ENCODE measurements at regions not wholly inside any gene's neighbourhood (a gene's known extent, or its start where the extent isn't known, plus 50 kb on each side); places are given as distances from the start of the nearest gene placed in this dataset.

- Histone ChIP-seq H3K27me3 (replicated peaks in 1 of 4; ENCODE audit: control insufficient read depth in 3 of 4, extremely low read depth in 1 of 4, insufficient read depth in 3 of 4, low read length in 3 of 4) (no peaks in the 10 kb centered on the region), H3K27ac (ENCODE audit: low read depth, low read length) (no peak overlapping the region), H2BK20ac (ENCODE audit: low read length) (no peak overlapping the region), H3K23me2 (ENCODE audit: low read depth, low read length) (no peaks in the 10 kb centered on the region), H3K4me1 (replicated peaks in 1 of 4; ENCODE audit: control insufficient read depth in 3 of 4, insufficient read depth in 4 of 4, low read length in 3 of 4) (peaks cover 0 to 3% (median 1%) of the 10 kb centered on the region in 4 experiments; a peak in 2 of 7 replicates), H3K79me2 (ENCODE audit: control insufficient read depth in 1 of 2, insufficient read depth in 2 of 2, low read length in 2 of 2) (no peaks in the 10 kb centered on the region), H2BK120ac (replicated peaks; ENCODE audit: low read depth, low read length) (no peak overlapping the region), H3K56ac (replicated peaks; ENCODE audit: insufficient read length, low read depth, low read length) (no peak overlapping the region), H3K14ac (ENCODE audit: insufficient read length) (no peak overlapping the region), H2AK5ac (ENCODE audit: low read depth, low read length) (no peak overlapping the region), H4K91ac (replicated peaks; ENCODE audit: insufficient read length, low read length) (no peak overlapping the region), H3K18ac (ENCODE audit: extremely low read depth, low read length) (no peak overlapping the region), H3K79me1 (ENCODE audit: low read depth, low read length) (no peaks in the 10 kb centered on the region), H2BK12ac (ENCODE audit: low read depth, low read length) (no peak overlapping the region), H3K4me2 (ENCODE audit: insufficient read depth in 1 of 2, low read depth in 2 of 2, low read length in 2 of 2) (no peak overlapping the region), H3K36me3 (ENCODE audit: control insufficient read depth in 2 of 4, insufficient read depth in 4 of 4, low read length in 3 of 4) (no peaks in the 10 kb centered on the region), H4K8ac (ENCODE audit: extremely low read depth, insufficient read depth, low read length) (no peak overlapping the region), H3K4ac (replicated peaks; ENCODE audit: insufficient read length, low read depth, low read length) (no peak overlapping the region), H3K9me3 (ENCODE audit: insufficient read depth in 2 of 2, low read depth in 1 of 2, low read length in 1 of 2) (peaks cover 4 to 11% of the 10 kb centered on the region in 2 experiments), H4K20me1 (replicated peaks in 1 of 2; ENCODE audit: control insufficient read depth in 1 of 2, insufficient read depth in 2 of 2, low read length in 2 of 2) (no peaks in the 10 kb centered on the region), H2BK15ac (ENCODE audit: low read length) (no peak overlapping the region), H2BK5ac (ENCODE audit: low read depth, low read length) (no peak overlapping the region), H3K9ac (replicated peaks in 1 of 4; ENCODE audit: extremely low read depth in 1 of 4, low read depth in 3 of 4, low read length in 3 of 4) (no peak overlapping the region), H3K4me3 (ENCODE audit: extremely low read depth in 1 of 4, insufficient read depth in 2 of 4, low read depth in 3 of 4, low read length in 4 of 4) (no peak overlapping the region), H4K5ac (ENCODE audit: insufficient read length, low read depth, low read length) (no peak overlapping the region), H3K23ac (ENCODE audit: insufficient read length) (no peak overlapping the region), H2AFZ (ENCODE audit: low read length) (no peak overlapping the region)
- WGBS, 2 experiments (ENCODE audit: extremely low coverage in 1 of 2, insufficient coverage in 1 of 2, insufficient read length in 1 of 2, insufficient replicate concordance in 2 of 2, low coverage in 1 of 2, low lambda C conversion rate in 2 of 2, missing lambda C conversion rate in 1 of 2) = 79% methylated on average over 7 of the region's 7 CpGs; no CpG with 5 or more reads in 1 of the 2 experiments
- ChIA-PET POLR2A (ENCODE audit: partially characterized antibody) (no interaction called here), CTCF (ENCODE audit: partially characterized antibody) (interaction anchor here (0.7 to 1.1 kb wide), 3 partner anchors 23 to 77 kb away, joined by 3 to 4 read pairs (median 3); no protein-coding TSS in a partner anchor)
- TF ChIP-seq EP300 (IDR thresholded peaks at IDR 0.05; ENCODE audit: borderline replicate concordance in 1 of 2, low read depth in 2 of 2, low read length in 2 of 2) = no peak
- no peak for TF ChIP-seq RFX5 (IDR thresholded peaks at IDR 0.05; ENCODE audit: borderline replicate concordance, low read depth, low read length)
- DNase-seq (ENCODE audit: low read depth in 1 of 2, low spot score in 2 of 2) (no peak), FAIRE-seq (no peak)
Measured at GRCh38 chr13:106337096-106337850, 198.2 kb downstream of the EFNB2 start.
